ENCODE measurements at regions not wholly inside any gene's neighbourhood (a gene's known extent, or its start where the extent isn't known, plus 50 kb on each side); places are given as distances from the start of the nearest gene placed in this dataset.

GRCh38 chr11:87775036-87775435 lies 400.2 kb downstream of the RAB38 start:
- no peak overlapping the region for H2BK5ac ChIP-seq (ENCODE audit: low read depth, low read length)
- no peak overlapping the region for H2AK5ac ChIP-seq (ENCODE audit: low read depth, low read length)
- WGBS, 2 experiments (ENCODE audit: extremely low coverage in 1 of 2, insufficient coverage in 1 of 2, insufficient read length in 1 of 2, insufficient replicate concordance in 2 of 2, low coverage in 1 of 2, low lambda C conversion rate in 2 of 2, missing lambda C conversion rate in 1 of 2), result 96% methylated on average over 1 of the region's 1 CpG; no CpG with 5 or more reads in 1 of the 2 experiments
- H3K9me3 ChIP-seq (ENCODE audit: insufficient read depth in 2 of 2, low read depth in 1 of 2, low read length in 1 of 2), result no peaks in the 10 kb centered on the region
- no peak overlapping the region for H2BK120ac ChIP-seq (replicated peaks; ENCODE audit: low read depth, low read length)
- H3K9ac ChIP-seq (replicated peaks in 1 of 4; ENCODE audit: extremely low read depth in 1 of 4, low read depth in 3 of 4, low read length in 3 of 4), result no peak overlapping the region
- H3K56ac ChIP-seq (replicated peaks; ENCODE audit: insufficient read length, low read depth, low read length), result no peak overlapping the region
- no peak overlapping the region for H2BK15ac ChIP-seq (ENCODE audit: low read length)
- no peaks in the 10 kb centered on the region for H3K4me1 ChIP-seq (replicated peaks in 1 of 4; ENCODE audit: control insufficient read depth in 3 of 4, insufficient read depth in 4 of 4, low read length in 3 of 4)
- H4K5ac ChIP-seq (ENCODE audit: insufficient read length, low read depth, low read length), result no peak overlapping the region
- H3K27ac ChIP-seq (ENCODE audit: low read depth, low read length), result no peak overlapping the region
- no peak overlapping the region for H3K14ac ChIP-seq (ENCODE audit: insufficient read length)
- H3K4ac ChIP-seq (replicated peaks; ENCODE audit: insufficient read length, low read depth, low read length), result no peak overlapping the region
- peaks cover 0 to 1% (median 0%) of the 10 kb centered on the region in 4 experiments; a peak in 1 of 7 replicates for H3K27me3 ChIP-seq (replicated peaks in 1 of 4; ENCODE audit: control insufficient read depth in 3 of 4, extremely low read depth in 1 of 4, insufficient read depth in 3 of 4, low read length in 3 of 4)
- H3K18ac ChIP-seq (ENCODE audit: extremely low read depth, low read length), result no peak overlapping the region
- no peak overlapping the region for H4K8ac ChIP-seq (ENCODE audit: extremely low read depth, insufficient read depth, low read length)
- no peaks in the 10 kb centered on the region for H3K79me1 ChIP-seq (ENCODE audit: low read depth, low read length)
- DNase-seq (ENCODE audit: low read depth in 1 of 2, low spot score in 2 of 2) (no peak), FAIRE-seq (no peak)
- no peak overlapping the region for H2BK12ac ChIP-seq (ENCODE audit: low read depth, low read length)
- TF ChIP-seq POLR2AphosphoS5 (IDR thresholded peaks at IDR 0.05; ENCODE audit: low read depth, low read length) (no peak), KDM5A (IDR thresholded peaks at IDR 0.05; ENCODE audit: low read length) (no peak), PHF8 (conservative IDR thresholded peaks at IDR 0.05; ENCODE audit: low read depth, low read length) (no peak), SIRT6 (IDR thresholded peaks at IDR 0.05; ENCODE audit: low read length) (no peak), TCF12 (IDR thresholded peaks at IDR 0.05; ENCODE audit: low read depth, low read length) (no peak), MAFK (IDR thresholded peaks at IDR 0.05; ENCODE audit: low read depth, low read length) (no peak), JUN (IDR thresholded peaks at IDR 0.05; ENCODE audit: low read depth, low read length) (no peak), BACH1 (IDR thresholded peaks at IDR 0.05; ENCODE audit: low read length) (no peak), CBX5 (IDR thresholded peaks at IDR 0.05; ENCODE audit: low read depth, low read length) (no peak), NANOG (IDR thresholded peaks at IDR 0.05; ENCODE audit: insufficient read depth, low read depth, low read length, poor library complexity, severe bottlenecking) (no peak), SP2 (IDR thresholded peaks at IDR 0.05; ENCODE audit: low read length) (no peak), NRF1 (IDR thresholded peaks at IDR 0.05; ENCODE audit: low read depth, low read length) (no peak), GTF2F1 (IDR thresholded peaks at IDR 0.05; ENCODE audit: borderline replicate concordance, low read depth, low read length) (no peak), SAP30 (IDR thresholded peaks at IDR 0.05; ENCODE audit: insufficient read depth, insufficient replicate concordance, low read length) (no peak)
- no peak overlapping the region for H4K91ac ChIP-seq (replicated peaks; ENCODE audit: insufficient read length, low read length)
- POLR2A ChIA-PET (ENCODE audit: partially characterized antibody), result no interaction called here
- no peaks in the 10 kb centered on the region for H3K36me3 ChIP-seq (ENCODE audit: control insufficient read depth in 2 of 4, insufficient read depth in 4 of 4, low read length in 3 of 4)
- H3K23ac ChIP-seq (ENCODE audit: insufficient read length), result no peak overlapping the region
- H2BK20ac ChIP-seq (ENCODE audit: low read length), result no peak overlapping the region
- CTCF ChIA-PET (ENCODE audit: partially characterized antibody), result no interaction called here
- no peaks in the 10 kb centered on the region for H4K20me1 ChIP-seq (replicated peaks in 1 of 2; ENCODE audit: control insufficient read depth in 1 of 2, insufficient read depth in 2 of 2, low read length in 2 of 2)
- no peak overlapping the region for H3K4me2 ChIP-seq (ENCODE audit: insufficient read depth in 1 of 2, low read depth in 2 of 2, low read length in 2 of 2)
- H3K79me2 ChIP-seq (ENCODE audit: control insufficient read depth in 1 of 2, insufficient read depth in 2 of 2, low read length in 2 of 2), result no peaks in the 10 kb centered on the region
- no peak overlapping the region for H2AFZ ChIP-seq (ENCODE audit: low read length)
- H3K4me3 ChIP-seq (ENCODE audit: extremely low read depth in 1 of 4, insufficient read depth in 2 of 4, low read depth in 3 of 4, low read length in 4 of 4), result no peak overlapping the region
- H3K23me2 ChIP-seq (ENCODE audit: low read depth, low read length), result no peaks in the 10 kb centered on the region
